ENCODE measurements at regions not wholly inside any gene's neighbourhood (a gene's known extent, or its start where the extent isn't known, plus 50 kb on each side); places are given as distances from the start of the nearest gene placed in this dataset.
A peak's percentile ranks its signal among the peaks of the same experiment; 100 is the strongest.
"Not testable (repeated sequence)": the region's sequence is repeated elsewhere in the genome, so short reads cannot be mapped to it uniquely, and the experiment has no call there.

DNA sequence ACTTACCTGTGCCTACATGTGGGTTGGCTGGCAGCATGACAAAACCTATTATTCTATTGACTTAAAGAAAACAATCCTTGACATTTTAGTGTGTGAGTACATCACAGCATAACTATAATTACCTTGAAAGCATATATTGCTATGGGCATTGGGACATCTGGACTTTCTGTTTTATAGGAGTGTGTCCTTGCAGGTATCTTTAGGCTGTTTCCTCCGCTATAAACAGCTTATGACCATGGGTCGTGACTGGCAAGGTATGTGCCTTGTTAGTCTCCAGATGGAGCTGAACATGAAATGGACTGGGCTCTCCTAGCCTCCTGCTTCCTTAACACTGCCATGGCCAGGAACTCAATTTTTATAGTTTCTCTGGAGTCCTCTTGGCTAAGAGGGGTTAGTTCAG, 317.4 kb upstream of the COBL start:
- DNase-seq, result no peak
- in situ Hi-C loops (cut with HindIII; ENCODE audit: low pct_ligation_motif_present, low pct_unique_long_range_greater_than_20kb, low sequenced_read_pairs), result no loop called here

DNA sequence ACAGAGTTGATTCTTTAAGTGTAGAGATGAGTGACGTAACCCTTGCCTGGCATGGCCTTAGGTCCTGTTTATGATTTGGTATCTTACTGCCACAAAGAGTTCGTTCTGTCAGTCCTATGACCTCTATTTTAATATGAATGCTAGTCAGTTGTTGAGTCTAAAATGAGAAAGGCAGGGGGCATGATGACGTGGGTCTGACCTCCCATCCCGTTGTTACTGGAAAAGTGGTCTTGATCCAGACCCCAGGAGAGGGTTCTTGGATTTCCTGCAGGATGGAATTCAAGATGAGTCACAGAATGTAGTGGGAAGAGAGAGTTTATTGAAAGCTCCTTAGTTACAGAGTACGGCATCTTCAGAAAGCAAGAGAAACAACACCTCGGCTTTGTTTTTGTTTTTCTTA, 317.0 kb upstream of the COBL start:
- no peak for DNase-seq
- in situ Hi-C loops (cut with HindIII; ENCODE audit: low pct_ligation_motif_present, low pct_unique_long_range_greater_than_20kb, low sequenced_read_pairs), result no loop called here

DNA sequence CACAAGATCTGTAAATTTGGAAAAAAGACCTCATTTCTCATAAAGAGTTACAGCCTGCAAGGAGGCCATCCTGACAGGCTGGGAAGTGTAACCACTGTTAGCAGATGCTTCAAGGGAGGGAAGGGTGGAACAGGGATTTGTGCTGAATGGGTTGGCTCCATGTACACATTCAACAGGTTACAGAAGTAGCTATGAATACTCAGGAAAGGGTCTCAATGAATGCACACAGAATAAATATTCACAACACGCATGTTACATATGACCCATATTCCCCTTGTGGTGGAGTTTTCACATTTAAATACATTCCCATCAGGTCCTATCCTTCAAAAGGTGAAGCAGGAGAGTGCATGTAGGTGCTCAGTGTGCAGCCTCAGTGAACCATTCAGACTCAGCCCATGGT, 316.4 kb upstream of the COBL start:
- no peak for DNase-seq
- in situ Hi-C loops (cut with HindIII; ENCODE audit: low pct_ligation_motif_present, low pct_unique_long_range_greater_than_20kb, low sequenced_read_pairs), result no loop called here

DNA sequence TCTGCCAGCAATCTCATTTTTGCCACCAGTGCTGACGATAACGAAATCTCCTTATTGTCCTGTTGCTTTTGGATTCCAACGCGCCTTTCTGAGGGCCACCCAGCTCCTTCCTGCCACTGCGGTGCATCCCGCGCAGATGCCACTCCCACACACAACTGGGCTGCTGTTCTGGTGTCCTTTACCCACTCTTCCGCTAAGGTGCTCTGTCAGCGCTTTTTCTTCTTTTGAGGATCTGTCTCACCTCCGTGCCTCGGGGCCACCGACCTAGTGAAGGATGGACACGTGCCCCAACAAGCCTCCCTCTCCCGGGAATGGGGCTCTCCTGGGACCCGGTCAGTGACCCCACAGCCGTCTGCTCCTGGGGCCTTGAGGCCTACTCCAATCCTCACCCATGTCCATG, 314.3 kb upstream of the COBL start:
- no peak for DNase-seq
- in situ Hi-C loops (cut with HindIII; ENCODE audit: low pct_ligation_motif_present, low pct_unique_long_range_greater_than_20kb, low sequenced_read_pairs), result no loop called here

DNA sequence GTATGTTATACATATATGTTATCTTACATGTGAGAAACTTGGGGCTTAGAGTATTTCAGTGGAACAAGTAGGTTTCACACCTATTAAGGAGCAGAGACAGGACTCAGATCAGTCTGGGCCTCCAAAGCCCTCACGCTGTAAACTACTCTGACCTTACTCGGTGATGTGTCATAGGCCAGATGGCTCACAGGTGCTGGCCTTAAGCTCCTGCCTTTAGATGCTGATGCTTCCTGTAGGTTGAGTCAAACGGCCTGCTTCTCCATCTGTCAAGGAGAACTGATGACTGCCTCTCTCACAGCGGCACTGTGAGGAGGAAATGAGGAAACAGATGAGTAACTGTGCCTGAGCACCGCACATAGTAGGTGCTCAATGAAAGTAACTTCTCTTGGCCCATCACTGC, 312.6 kb upstream of the COBL start:
- DNase-seq, result no peak
- in situ Hi-C loops (cut with HindIII; ENCODE audit: low pct_ligation_motif_present, low pct_unique_long_range_greater_than_20kb, low sequenced_read_pairs), result no loop called here

DNA sequence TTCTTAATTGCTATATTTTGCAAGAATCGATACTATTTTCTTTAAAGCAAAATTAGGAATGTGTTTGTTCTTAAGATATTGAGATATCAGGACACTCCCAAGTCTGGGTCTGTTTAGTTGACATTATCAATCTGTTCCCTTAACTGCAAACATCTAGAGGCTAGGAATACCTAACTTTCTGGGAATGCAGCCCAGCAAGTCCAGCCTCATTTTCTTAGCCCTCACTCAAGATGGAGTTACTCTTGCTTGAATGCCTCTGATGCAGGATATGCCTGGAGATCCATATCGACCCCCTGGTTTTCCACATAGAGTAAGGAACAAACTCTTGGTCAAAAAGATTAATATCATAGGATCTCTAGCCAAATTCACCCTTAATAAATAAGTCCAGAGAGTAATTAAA, 305.3 kb upstream of the COBL start:
- in situ Hi-C loops (cut with HindIII; ENCODE audit: low pct_ligation_motif_present, low pct_unique_long_range_greater_than_20kb, low sequenced_read_pairs), result no loop called here
- no peak for DNase-seq

DNA sequence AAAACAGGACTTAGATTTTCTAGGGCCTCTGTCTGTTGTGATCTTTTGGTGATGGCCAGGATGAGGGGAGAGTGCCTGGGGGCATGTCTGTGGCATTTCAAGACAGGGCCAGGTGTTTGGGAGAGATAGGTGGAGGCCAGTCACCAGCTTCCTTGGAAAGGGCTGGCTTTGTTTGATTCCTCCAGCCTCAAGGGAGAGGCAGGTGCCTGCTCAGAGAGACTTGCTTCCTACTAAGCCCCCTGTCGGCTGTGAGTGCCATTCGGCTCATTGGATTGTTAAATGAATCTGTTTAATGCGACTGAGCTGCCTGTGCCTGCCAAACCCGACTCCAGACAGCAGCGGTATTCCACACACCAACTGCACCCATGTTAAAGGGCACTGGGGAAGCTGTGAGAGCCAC, 304.1 kb upstream of the COBL start:
- in situ Hi-C loops (cut with HindIII; ENCODE audit: low pct_ligation_motif_present, low pct_unique_long_range_greater_than_20kb, low sequenced_read_pairs), result no loop called here
- no peak for DNase-seq

DNA sequence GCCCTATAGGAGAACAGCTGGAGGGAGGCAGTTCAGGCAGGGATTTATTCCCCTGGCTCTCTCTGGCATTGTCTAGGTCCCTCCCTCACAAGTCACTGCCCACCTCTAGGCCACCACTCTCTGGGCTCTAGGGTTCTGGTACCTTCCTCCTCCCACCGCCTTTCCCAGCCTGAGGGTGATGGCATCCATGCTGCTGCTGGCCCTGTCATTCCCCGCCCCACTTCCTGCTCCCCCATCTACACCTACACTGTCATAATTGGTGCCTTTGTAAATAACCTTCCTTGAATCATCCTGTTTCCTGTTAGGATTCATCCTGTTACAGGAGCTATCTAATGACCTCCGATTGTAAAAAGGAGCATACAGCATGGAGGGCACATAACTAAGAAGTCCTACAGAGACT, 303.3 kb upstream of the COBL start:
- in situ Hi-C loops (cut with HindIII; ENCODE audit: low pct_ligation_motif_present, low pct_unique_long_range_greater_than_20kb, low sequenced_read_pairs), result no loop called here
- DNase-seq, result no peak

DNA sequence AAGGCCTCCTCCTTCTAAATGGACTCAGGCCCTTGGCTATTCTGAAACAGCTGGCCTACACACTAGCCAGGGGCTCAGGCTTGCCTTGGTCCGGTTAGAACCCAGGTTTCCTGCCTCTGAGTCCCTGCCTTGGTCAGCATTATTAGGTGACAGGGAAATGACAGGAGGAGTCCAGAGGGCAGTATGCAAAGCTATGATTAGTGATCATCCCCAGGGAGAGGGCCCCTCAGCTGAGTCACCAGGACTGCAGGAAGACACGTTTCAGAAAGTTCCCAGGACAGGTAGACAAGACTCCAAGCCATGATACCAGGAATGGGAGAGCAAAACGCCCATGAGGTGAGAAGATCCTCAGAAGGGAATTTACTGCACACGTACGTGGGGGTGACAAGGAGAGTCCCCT, 301.1 kb upstream of the COBL start:
- in situ Hi-C loops (cut with HindIII; ENCODE audit: low pct_ligation_motif_present, low pct_unique_long_range_greater_than_20kb, low sequenced_read_pairs), result no loop called here

DNA sequence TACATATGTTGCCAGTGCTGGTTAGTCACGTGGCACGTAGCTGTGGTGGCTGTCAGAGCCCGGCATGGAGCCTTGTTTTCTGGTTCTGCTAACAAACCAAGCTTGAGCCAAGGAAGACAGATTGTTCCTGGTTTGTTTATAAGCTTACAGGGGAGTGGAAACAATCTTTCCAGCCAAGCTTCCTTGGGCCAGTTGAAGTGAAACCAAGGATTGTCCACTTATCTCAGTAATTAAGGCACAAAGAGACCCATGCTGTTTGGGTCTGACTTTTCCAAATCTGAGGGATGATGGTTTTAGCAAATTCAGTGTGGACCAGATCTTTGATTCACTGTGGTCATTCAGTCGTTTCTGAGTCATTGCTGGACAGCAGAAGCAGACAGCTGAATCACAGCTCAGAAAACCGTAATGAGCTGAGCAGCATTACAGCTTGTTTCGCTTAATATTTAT, 297.3 kb upstream of the COBL start:
- in situ Hi-C loops (cut with HindIII; ENCODE audit: low pct_ligation_motif_present, low pct_unique_long_range_greater_than_20kb, low sequenced_read_pairs), result no loop called here
- no peak for DNase-seq

More for the DNA sequence above, 301.1 kb upstream of the COBL start:
- DNase-seq, result no peak

DNA sequence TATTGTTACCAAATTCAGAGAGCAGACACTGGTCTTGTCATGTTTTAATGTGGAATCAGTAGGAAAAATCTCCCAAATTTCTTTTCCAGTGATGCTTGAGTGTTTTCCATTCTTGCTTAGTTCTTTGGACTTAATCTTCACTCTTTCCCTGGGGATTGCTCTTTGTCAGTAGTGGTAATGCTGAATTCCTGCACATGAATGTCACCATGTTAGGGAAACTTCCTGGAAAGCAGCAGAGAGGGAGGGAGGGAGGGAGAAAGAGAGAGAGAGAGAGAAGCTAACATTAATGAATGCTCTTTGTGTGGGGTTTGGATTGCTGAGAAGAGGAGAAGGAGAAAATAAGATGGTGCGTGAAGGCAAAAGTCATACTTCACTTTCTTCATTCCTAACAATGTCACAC, 295.3 kb upstream of the COBL start:
- in situ Hi-C loops (cut with HindIII; ENCODE audit: low pct_ligation_motif_present, low pct_unique_long_range_greater_than_20kb, low sequenced_read_pairs), result no loop called here
- DNase-seq, result no peak

DNA sequence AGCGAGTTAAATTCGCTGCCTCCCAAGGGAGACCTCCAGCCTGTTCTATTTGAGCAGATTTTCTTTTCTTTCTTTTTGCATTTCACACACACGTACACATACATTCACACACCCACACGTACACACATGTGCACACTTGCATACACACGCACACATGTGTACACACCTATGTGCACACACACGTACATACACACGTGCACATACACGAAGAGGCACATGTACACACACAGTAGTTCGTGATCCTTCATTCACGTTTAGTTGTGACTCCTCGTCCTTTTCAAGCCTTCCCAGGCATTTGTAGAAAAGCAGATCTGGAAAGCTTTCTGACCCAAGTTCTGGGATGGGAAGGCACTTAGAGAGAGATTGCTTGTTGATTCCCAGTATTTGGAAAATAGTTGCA, 290.8 kb upstream of the COBL start:
- DNase-seq, result no peak
- in situ Hi-C loops (cut with HindIII; ENCODE audit: low pct_ligation_motif_present, low pct_unique_long_range_greater_than_20kb, low sequenced_read_pairs), result no loop called here

DNA sequence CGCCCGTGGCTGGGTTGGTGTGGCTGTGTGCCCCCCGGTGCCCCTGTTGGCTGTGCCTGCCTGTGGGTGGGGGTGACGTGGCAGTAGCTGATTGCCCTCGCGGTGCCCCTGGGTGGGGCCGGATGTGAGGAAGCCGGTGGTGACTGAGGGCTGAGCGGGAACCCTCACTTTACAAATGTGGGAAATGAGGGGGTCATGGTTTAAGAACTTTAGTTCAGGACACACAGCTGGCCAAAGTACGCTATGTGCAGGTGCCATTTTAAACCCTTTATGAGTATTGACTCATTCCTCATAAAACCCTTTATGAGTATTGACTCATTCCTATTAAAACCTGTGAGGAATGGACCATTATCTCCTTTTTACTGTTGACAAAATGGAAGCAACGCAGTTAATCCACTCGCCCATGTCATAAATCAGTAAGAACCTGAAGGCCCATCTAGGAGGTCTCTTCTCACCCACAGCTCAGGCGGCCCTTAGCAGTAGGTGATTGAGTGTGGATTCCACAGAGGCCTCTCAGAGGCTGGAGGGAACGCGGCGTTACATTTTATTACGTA, 290.1 kb upstream of the COBL start:
- no peak for DNase-seq
- in situ Hi-C loops (cut with HindIII; ENCODE audit: low pct_ligation_motif_present, low pct_unique_long_range_greater_than_20kb, low sequenced_read_pairs), result no loop called here

DNA sequence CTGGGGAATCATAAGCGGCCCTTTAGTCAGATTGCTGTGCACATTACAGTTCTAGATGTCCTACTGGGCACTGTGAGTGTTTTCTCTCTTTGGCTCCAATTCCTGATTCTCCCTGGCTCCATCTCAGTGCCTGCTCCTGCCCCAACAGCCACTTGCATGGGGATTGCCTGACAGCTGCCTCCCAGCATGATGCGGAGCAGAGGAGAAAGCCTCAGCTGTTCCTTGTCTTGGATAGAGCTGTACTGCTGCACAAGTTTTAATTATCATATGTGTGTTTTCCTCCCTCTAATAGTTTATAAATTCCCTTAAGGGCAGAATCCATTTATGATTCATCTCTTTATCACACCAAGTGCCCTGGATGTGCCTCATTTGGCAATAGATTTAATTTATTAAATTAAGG, 285.8 kb upstream of the COBL start:
- no peak for DNase-seq
- in situ Hi-C loops (cut with HindIII; ENCODE audit: low pct_ligation_motif_present, low pct_unique_long_range_greater_than_20kb, low sequenced_read_pairs), result no loop called here

DNA sequence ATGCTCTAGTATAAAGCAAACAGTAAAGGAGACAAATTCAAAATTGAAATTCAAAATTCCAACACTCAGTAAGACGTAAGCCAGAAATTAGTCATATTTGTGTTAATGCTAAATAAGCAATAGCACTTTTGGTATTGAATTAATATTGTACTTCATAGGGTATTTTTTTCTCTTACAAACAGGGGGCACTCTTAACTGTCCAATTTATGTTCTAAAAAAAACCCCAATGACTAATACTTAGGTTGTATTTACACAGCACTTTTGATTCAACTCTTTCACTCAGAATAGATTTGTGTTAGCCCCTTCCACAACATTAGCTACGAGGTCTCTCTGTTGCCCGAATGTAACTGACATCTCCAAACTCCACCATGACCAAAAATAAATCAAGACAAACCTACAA, 284.9 kb upstream of the COBL start:
- peak; percentile 19 for DNase-seq
- in situ Hi-C loops (cut with HindIII; ENCODE audit: low pct_ligation_motif_present, low pct_unique_long_range_greater_than_20kb, low sequenced_read_pairs), result no loop called here

DNA sequence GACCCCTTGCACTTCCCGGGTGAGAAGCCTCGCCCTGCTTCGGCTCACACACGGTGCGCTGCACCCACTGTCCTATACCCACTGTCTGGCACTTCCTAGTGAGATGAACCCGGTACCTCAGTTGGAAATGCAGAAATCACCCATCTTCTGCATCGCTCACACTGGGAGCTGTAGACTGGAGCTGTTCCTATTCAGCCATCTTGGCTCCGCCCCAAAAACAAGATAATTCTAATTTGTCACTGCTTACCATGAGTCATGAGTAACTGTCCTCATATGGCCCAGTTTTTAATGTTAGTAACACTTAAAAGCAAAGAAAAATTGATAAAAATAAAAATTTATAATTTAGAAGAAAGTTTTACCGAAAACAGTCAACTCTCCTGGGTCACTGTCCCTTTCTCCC, 283.3 kb upstream of the COBL start:
- DNase-seq; in situ Hi-C loops (cut with HindIII; ENCODE audit: low pct_ligation_motif_present, low pct_unique_long_range_greater_than_20kb, low sequenced_read_pairs): not testable (repeated sequence)

DNA sequence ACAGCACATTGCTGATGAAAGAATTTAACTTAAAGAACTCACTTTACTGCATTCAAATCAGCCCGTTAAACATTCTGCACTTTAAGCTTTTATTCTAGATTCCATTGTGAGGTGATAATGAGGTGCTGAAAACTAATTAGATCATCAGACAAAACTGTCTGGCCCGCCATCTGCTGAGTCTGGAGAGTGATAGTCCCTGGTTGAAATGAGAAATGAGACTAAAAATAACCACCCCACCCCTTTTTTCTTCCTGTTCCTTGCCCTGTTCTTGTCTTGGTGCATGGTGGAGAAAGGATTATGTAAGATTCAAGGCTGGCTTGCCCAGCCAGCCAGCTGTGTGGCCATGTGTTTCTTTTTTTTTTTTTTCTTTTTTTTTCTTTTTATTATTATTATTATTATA, 277.0 kb upstream of the COBL start:
- DNase-seq, result no peak
- in situ Hi-C loops (cut with HindIII; ENCODE audit: low pct_ligation_motif_present, low pct_unique_long_range_greater_than_20kb, low sequenced_read_pairs), result no loop called here

DNA sequence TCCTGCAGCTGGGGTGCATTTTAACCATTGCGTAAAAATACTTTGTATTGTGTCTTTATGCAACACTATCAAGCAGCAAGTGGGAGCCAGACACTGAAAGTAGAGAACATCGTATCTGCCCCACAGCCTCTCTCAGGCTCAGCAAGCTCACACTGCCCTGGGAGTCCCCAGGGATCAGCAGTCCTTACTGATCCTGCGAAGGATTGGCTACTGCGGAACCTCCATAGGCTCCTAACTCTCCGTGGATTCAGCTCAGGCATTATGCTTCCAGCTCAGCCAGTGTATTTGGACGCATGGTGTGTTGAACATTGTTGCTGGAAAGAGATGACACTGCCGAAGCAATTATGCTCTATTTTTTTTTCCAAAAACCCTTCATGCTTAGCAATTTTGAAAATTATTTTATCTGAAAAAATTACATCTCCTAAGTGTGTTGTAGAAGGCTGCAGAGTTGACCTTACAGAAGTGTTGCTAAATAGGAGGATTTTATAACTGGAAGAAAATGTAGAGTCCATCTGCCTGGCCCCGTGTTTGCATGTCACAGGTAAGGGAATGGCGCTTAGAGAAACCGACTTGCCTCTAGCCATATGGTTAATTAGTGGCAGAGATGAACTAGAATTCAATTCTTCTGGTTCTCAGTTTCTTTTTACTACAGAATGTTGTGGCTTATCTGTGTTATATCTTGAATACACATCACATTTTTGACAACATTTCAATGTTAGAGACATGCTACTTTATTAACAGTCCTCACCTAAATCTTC, 276.4 kb upstream of the COBL start:
- in situ Hi-C loops (cut with HindIII; ENCODE audit: low pct_ligation_motif_present, low pct_unique_long_range_greater_than_20kb, low sequenced_read_pairs), result no loop called here
- no peak for DNase-seq

DNA sequence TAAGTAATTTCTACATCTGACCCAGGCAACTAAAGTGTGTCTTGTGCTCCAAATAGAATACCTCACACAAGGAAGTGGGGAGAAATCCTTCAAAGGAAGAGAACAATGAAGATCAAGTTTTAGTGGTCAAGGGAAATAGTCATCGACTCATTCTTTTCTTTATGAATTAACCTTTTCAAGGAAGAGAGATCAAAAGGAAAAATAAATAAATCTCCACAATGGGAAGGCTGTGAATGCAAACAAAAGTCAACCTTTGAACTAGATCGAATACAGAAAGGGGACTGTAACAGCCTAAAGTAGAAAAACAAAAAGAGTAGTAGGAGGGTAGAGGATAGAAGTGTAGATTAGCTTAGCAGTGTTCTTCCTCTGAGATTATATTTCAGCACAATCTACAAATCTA, 274.6 kb upstream of the COBL start:
- in situ Hi-C loops (cut with HindIII; ENCODE audit: low pct_ligation_motif_present, low pct_unique_long_range_greater_than_20kb, low sequenced_read_pairs), result no loop called here
- DNase-seq, result no peak

DNA sequence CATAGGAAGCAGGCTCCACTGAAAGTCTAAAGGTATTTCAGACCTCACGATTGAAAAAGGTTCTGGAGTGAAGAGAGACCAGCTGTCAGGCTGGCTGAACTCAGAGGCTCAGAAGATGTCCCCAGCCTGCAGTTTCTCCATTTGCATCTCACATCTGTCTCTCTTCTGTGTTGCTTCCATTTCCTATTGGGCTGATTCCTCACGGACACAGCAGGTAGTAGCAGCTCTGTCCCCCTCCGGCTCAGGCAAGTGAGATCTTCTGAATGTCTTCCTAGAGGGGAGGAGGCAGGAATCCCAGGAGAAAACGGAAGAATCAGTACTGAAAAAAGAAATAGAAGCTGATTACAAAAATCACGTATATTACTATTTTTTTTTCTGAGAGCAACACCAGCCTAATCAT, 274.1 kb upstream of the COBL start:
- no peak for DNase-seq
- in situ Hi-C loops (cut with HindIII; ENCODE audit: low pct_ligation_motif_present, low pct_unique_long_range_greater_than_20kb, low sequenced_read_pairs), result no loop called here

DNA sequence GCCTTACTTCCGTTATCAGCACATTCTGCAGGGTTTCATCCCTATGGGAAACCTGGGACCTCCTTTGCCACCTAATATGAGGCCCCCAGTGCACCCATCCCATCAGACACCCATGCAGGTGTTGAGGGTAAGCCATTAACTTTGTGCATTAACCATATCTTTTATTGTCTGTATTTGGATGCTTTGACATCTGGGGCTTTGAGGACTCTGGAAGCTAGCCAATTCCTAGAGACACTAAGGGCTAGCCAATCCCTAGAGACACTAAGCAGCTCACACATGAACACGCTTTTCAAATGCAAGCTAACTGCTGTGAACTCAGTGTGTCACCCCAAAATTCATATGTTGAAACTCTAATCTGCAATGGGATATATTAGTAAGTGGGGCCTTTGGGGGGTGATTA, 272.5 kb upstream of the COBL start:
- DNase-seq, result no peak
- in situ Hi-C loops (cut with HindIII; ENCODE audit: low pct_ligation_motif_present, low pct_unique_long_range_greater_than_20kb, low sequenced_read_pairs), result no loop called here

Data from ACHN (cell line).